H7 (cell line): ENCODE measurements at regions not wholly inside any gene's neighbourhood (a gene's known extent, or its start where the extent isn't known, plus 50 kb on each side); places are given as distances from the start of the nearest gene placed in this dataset.
"Not testable (repeated sequence)": the region's sequence is repeated elsewhere in the genome, so short reads cannot be mapped to it uniquely, and the experiment has no call there.

Source experiments
- DNase-seq: peaks from one replicate; pipeline ENCODE4 v3.0.0; 2012
- H3K27me3 ChIP-seq: 2 replicates; pipeline ENCODE4 v1.6.0; 2011; ENCODE audit warnings: mild to moderate bottlenecking, low read length; ENCODE audit not compliant: control insufficient read depth, insufficient read depth
- H3K36me3 ChIP-seq: replicated peaks from 2 replicates; pipeline ENCODE4 v1.5.1; 2011; ENCODE audit warnings: low read length; ENCODE audit not compliant: control insufficient read depth, insufficient read depth
- H3K4me3 ChIP-seq: 2 replicates; pipeline ENCODE4 v1.5.1; 2011; ENCODE audit warnings: low read depth, mild to moderate bottlenecking, control low read depth, low read length, moderate library complexity; ENCODE audit not compliant: insufficient read depth

DNA sequence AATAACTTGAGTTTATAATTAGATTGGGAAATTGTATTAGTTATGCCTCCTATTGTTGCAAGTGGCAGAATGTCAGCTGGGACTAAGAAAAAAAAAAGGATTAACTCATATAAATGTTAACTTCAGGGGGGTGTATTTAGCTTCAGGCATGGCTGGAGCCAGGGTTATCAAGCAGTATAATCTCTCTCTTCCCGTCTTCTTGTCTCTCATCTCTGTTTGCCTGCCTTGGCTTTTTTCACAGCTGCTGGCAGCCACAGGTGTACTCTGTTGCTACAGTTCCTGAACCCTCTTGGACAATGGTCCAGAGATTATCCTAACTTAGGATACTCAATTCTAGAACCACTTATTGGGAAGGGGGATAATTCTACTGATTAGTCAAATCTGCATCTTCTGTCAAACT is 370.7 kb upstream of the MEX3C start:
- Histone ChIP-seq H3K36me3 (no peaks in the 10 kb centered on the region), H3K4me3 (no peak overlapping the region), H3K27me3 (no peaks in the 10 kb centered on the region)
- no peak for DNase-seq

DNA sequence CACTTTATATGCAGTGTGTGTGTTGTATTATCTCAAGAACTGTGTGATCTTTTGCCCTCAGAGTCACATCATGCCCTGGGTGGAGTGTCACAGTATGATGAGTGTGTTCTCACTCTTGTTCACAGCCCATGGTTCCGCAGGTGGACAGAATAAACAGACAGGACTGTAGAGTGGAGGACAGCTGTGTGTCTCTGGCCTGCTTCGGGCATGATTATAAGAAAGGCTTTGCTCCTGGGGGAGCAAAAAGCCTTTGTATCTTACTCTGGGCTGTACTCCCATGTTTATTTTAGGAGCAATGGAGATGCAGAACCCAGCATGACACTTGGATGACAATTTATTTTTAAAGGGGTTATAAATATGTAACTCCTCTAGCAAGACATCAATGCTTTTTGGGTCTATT is 371.7 kb upstream of the MEX3C start:
- no peak overlapping the region for H3K4me3 ChIP-seq

DNA sequence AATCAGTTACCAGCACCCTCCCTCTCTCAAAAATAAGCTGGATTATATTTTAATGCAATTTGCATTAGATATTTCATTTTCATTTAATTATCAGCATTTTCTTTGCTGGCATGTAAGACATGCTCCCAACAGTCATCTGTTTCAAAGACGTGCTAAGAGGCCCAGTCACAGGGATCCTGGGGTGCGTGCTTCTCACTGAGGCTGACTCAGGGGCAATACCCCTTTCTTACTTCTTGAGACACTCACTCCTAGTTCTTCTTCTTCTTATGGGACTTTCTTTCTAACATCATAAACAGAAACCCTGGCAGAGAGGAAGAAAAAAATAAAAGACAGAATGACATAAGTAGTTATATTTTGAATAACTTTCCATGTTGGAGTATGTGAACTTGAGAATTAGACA is 372.1 kb upstream of the MEX3C start:
- Histone ChIP-seq H3K36me3 (no peaks in the 10 kb centered on the region), H3K4me3 (no peak overlapping the region), H3K27me3 (no peaks in the 10 kb centered on the region)
- DNase-seq, result no peak

More for the DNA sequence above, 371.7 kb upstream of the MEX3C start:
- no peak for DNase-seq
- Histone ChIP-seq H3K27me3 (no peaks in the 10 kb centered on the region), H3K36me3 (no peaks in the 10 kb centered on the region)

DNA sequence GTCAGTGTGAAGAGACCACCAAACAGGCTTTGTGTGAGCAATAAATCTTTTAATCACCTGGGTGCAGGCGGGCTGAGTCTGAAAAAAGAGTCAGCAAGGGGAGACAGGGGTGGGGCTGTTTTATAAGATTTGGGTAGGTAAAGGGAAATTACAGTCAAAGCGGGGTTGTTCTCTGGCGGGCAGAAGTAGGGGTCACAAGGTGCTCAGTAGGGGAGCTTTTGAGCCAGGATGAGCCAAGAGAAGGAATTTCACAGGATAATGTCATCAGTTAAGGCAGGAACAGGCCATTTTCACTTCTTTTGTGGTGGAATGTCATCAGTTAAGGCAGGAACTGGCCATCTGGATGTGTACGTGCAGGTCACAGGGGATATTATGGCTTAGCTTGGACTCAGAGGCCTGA is 372.6 kb upstream of the MEX3C start:
- DNase-seq, H3K27me3 ChIP-seq, H3K36me3 ChIP-seq, H3K4me3 ChIP-seq: not testable (repeated sequence)

DNA sequence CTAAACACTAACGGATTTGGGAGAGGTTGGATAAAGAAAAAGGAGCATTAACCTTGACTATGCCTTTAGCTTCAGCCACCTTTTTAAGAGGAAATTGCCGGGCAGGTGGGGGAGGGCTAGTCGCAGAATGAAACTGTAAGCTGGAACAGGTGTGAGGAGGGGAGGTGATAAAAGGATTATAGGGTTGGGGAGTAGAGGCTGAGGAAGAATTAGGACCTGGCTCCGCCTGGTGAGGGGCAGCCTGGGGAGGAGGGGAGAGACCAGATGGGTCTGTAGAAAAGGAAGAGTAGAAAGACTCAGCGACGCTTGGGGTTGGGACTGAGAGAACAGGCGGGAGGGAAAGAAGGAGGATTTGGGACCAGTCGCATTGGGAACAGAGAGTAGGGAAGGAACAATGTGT is 376.4 kb upstream of the MEX3C start:
- not testable (repeated sequence) for H3K27me3 ChIP-seq, DNase-seq, H3K4me3 ChIP-seq, H3K36me3 ChIP-seq

DNA sequence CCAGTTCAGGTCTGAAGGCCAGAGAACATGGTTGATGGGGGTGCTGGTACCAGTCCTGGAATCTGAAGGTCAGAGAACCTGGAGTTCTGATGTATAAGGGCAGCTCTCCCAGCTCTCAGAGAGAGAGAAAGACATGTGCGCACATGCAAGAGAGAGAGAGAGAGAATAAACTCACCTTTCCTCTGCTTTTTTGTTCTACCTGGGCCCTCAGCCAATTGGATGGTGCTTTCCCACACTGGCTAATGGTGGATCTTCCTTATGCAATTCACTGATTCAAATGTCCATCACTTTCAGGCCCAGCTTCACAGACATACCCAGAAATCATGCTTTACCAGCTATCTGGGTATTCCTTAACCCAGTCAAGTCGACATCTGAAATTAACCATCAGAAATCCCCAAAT is 377.7 kb upstream of the MEX3C start:
- H3K36me3 ChIP-seq, result no peaks in the 10 kb centered on the region
- no peak for DNase-seq
- H3K27me3 ChIP-seq, result no peaks in the 10 kb centered on the region; the same call in 1 of the 2 replicates
- no peak overlapping the region for H3K4me3 ChIP-seq

DNA sequence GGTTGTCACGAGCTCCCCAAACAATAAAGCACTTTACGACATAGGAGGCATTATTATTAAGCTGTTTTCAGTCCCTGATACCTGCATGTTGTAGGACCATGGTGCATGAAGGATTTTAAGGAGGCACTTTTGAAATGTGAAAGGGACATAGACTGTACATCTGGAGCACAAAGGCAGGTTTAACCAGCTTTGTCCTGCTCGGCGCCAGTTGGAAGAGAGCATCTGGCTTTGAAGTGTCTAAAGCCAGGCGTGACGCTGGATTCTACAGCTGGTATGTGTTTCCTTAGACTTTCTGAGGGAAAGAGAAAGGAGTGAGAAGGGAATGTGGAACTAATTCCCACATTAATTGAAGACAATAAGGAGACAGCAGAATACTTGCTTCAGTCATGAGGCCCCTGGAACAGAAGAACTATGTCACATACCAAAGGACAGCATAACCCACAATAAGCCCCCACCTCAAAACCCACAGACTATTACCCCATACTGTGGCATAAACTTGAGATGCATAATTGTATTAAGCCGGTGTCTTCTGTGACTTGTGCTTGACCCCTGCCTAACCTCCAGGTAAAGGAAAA is 381.0 kb upstream of the MEX3C start:
- no peak overlapping the region for H3K4me3 ChIP-seq
- peaks cover 2% of the 10 kb centered on the region; the same call in 1 of the 2 replicates for H3K27me3 ChIP-seq
- H3K36me3 ChIP-seq, result no peaks in the 10 kb centered on the region
- DNase-seq, result no peak

DNA sequence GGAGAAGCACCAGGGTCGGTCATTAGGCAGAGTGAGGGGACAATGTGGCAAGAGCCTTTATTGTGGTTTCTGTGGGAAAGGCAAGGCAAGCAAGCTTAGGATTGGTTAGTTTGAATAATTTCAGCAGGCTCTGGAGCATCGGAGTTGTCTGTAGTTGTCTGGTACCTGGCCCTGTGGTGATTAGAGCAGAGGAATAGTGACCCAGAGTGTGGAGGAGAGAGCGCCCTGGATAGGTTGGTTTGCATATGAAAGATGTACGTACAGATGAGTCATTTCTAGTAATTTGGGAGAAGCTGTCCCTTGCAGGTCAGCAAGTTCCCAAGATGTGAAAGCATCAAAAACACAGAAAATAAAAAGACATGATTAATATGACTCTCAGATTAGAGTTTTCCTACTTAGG is 383.1 kb upstream of the MEX3C start:
- no peak for DNase-seq
- H3K36me3 ChIP-seq, result no peaks in the 10 kb centered on the region
- H3K27me3 ChIP-seq, result peaks cover 2% of the 10 kb centered on the region; the same call in 1 of the 2 replicates
- no peak overlapping the region for H3K4me3 ChIP-seq

DNA sequence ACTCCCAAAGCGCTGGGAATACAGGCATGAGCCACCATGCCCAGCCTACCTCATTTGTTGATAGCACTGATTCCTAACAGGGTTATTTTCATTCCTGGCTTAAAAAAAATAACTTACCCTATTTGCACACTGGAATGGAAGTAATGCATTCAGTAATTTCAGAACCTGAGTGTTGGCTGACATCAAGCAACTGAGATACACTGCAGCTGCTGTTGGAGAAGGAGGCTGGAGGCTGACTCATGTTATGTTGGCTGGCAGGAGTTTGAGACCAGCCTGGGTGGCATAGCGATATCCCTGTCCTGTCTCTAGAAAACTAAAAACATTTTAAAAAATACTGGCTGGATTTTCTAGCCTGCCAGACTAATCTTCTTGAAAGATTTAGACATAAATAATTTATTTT is 385.1 kb upstream of the MEX3C start:
- Histone ChIP-seq H3K36me3 (no peaks in the 10 kb centered on the region), H3K4me3 (no peak overlapping the region), H3K27me3 (peaks cover 2% of the 10 kb centered on the region; the same call in 1 of the 2 replicates)

DNA sequence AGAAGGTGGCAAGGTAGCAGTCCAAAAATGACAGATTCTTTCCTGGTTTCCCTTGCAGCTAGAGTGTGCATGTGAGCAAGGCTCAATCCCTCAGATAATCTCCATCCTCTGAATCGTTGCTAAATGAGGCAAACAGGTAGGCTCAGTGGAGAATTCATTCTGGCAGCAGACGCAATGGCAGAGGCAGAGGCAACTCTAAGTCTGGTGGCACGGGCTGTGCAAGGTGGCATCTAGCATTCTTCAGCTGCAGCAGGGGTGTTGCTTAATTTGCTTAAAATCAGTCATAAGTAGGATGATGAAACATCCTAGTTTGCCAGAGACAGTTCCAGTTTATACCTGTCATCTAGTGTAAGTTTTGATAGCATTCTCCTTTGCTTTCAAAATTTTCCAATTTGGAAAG is 391.1 kb upstream of the MEX3C start:
- DNase-seq, result no peak
- Histone ChIP-seq H3K27me3 (no peaks in the 10 kb centered on the region; the same call in 1 of the 2 replicates), H3K4me3 (no peak overlapping the region), H3K36me3 (no peaks in the 10 kb centered on the region)

More for the DNA sequence above, 385.1 kb upstream of the MEX3C start:
- DNase-seq, result no peak

DNA sequence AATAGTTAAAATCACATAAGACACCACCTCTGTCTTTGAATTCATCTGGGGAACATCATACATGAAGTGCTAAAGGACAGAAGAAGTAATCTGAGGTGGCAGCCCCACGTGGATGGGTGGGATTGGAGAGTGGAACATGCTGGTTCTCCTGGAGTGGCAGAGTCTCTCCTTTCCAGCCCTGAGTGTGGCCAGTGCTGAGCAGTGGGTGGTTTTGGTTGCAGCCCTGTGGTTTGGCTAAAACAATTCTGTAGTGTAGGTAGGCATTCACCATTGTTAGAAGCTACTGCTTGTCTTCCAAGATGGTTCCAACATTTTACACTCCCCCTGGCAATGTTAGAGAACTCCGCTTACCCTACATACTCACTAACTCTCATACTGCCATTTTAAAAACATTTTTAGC is 396.4 kb upstream of the MEX3C start:
- DNase-seq, result no peak
- no peak overlapping the region for H3K4me3 ChIP-seq
- H3K27me3 ChIP-seq, result no peaks in the 10 kb centered on the region
- no peaks in the 10 kb centered on the region for H3K36me3 ChIP-seq

DNA sequence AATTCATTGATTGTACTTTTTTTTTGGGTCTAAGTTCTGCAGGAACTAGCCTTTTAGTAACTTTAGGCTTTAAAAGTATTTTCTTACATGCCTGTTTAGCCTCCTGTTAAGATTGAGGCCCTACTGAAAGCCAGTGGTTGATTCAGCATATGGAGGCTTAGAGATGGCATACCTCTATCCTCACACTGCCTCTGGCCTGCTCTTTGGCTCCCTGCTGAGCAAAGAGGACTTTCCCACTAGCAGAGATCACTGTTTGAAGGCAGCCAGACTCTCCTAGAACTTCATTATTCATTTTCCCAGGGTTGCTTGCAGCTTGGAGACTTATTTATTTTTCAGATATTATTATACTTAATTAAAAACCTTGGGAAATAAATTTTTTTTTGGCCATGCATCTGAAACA is 405.6 kb upstream of the MEX3C start:
- Histone ChIP-seq H3K4me3 (no peak overlapping the region), H3K36me3 (no peaks in the 10 kb centered on the region), H3K27me3 (no peaks in the 10 kb centered on the region)
- peak; percentile 21 for DNase-seq

DNA sequence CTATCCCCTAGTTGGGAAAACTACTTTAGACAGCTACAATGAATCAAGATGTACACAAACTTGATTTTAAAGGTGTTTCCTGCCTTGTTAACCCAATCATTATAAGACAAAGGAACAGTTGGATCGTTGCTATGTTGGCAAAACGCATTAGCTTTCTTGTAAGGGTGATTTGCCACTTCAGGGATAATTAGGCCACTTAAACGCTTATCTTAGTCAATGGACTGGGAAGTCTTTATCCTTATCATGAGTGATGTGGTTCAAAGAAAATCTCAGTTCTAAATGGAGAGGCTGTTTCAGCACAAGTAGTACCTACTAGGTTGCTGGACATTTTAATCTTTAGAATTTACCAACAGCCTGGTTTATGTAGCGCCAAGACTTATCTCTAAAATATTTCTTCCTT is 406.1 kb upstream of the MEX3C start:
- Histone ChIP-seq H3K27me3 (no peaks in the 10 kb centered on the region), H3K4me3 (no peak overlapping the region), H3K36me3 (no peaks in the 10 kb centered on the region)
- DNase-seq, result no peak

DNA sequence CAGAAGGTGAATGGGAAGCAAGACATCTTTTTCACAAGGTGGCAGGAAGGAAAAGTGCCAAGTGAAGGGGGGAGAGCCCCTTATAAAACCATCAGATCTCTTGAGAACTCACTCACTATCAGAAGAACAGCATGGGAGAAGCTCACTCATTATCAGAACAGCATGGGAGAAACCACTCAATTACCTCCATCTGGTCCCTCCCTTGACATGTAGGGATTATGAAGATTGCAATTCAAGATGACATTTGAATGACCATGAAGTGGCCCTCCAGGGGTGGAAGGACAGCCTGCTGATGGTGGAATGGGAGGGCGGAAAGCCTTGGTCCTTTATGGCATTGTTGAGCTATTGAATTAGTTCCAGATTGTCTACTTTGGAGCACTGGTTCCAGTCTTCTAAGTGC is 413.0 kb upstream of the MEX3C start:
- DNase-seq, result no peak
- Histone ChIP-seq H3K36me3 (no peaks in the 10 kb centered on the region), H3K4me3 (no peak overlapping the region), H3K27me3 (no peaks in the 10 kb centered on the region)

DNA sequence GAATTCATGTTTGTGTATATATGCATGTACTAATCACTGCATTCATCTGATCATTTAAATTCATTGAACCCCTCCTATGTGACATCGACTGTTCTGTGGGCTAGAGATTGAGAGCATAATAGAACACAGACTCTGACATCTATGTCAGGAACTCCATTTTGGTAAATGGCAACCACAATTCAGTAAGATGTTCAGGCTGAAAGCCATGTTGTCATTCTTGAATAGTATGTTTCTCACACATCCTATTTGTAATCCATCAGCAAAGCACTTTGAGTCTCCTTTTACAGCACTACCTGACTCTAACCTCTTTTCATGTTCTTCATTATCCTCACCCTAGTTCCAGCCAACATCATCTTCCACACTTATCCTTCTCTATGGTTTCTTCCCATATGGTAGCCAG is 413.8 kb upstream of the MEX3C start:
- Histone ChIP-seq H3K36me3 (no peaks in the 10 kb centered on the region), H3K27me3 (no peaks in the 10 kb centered on the region), H3K4me3 (no peak overlapping the region)
- no peak for DNase-seq

DNA sequence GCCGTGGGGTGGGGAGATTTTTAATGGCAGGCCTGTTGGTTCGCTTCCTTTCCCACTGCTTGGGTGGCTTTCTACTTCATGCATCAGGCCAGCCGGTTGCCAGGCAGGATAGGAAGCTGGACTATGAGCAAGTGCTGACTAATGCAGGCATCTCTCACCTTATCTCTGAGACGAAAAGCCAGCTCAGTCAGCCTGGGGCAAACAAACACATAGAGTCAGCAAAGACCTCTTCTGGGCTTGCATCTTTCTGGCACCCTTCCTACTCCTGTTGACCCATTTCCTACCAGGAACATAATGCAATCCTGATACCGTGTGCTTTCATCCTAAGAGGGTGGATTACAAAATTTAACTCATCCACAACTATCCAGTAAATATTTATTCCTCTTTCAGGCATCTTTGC is 416.6 kb upstream of the MEX3C start:
- DNase-seq, result no peak
- no peaks in the 10 kb centered on the region for H3K36me3 ChIP-seq
- no peaks in the 10 kb centered on the region for H3K27me3 ChIP-seq
- no peak overlapping the region for H3K4me3 ChIP-seq
